NCI-H345 (cell line): ENCODE measurements at regions not wholly inside any gene's neighbourhood (a gene's known extent, or its start where the extent isn't known, plus 50 kb on each side); places are given as distances from the start of the nearest gene placed in this dataset.

Experiments
- DNase-seq: peaks from one replicate; lab custom pipeline; 2025; lab: John Stamatoyannopoulos, UW

DNA sequence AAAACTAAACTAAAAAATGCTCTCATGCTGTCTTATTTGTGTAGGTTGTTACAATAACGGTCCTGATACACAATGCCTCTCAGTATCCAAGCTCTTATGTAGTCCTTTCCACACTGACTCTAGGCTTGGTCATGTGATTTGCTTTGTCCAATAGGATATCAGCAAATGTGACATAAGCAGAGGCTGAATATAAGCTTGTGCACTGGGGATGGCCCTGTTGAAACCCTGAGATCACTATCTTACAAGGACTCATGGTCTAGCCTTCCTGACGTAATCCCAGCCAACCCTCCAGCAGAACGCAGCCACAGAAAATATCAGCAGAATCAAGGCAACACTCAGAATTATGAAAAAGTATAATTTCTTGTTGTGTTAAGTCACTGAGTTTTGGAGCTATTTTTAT, 145.1 kb upstream of the CCN2 start:
- no peak for DNase-seq

DNA sequence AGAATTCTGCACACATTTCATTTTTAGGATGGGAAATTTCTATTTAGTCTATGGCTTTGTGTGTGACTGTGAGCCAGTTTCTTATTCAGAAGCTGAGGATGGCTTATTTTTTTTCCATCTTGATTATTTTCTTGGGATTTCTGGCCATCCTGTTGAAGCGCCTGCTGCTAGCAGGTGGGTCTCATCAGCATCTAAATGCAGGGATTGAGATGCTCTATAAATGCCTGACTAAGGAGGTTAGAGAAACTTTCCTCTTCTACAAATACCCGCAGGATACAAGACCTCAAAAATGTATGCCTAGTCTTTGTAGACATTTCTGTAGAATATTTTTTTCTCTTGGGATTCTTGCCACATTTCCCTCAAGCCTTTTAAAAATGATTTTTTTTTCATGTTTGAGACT, 138.0 kb upstream of the CCN2 start:
- DNase-seq: no peak

DNA sequence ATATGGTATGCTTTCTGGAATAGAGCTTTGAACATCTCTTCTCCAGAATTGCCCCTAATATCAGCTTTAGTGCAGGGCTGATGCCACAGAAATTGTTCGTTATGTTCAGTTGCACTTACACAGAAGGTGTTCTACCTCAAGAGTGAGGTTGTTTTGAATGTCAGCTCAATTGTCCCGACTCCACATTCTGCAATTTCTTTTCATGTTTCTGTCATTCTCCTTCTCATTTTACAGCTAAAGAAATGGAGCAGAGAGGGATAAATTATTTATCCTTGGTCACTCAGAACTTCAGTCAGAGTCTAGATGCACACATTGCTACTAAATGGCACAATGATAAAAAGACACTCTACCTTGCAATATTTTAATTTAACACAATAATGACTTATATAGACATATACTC, 137.0 kb upstream of the CCN2 start:
- DNase-seq: no peak

DNA sequence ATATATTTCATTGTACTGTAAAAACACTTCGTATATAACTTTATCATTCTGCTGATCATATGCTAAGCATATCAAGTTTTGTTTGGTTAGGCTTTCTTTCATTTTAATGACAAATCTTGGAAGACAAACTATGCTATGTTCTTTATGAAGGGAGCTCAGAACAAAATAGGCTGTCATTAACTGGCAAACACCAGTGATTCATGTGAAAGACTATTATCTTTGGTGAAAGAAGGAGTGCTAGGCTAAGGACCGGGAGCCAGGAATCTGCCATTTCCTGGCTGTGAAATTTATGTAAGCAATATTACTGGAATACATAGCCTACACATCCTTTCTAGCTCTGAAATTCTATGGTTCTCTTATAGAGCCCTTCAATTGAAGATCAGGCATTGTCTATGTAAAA, 136.2 kb upstream of the CCN2 start:
- DNase-seq: no peak

DNA sequence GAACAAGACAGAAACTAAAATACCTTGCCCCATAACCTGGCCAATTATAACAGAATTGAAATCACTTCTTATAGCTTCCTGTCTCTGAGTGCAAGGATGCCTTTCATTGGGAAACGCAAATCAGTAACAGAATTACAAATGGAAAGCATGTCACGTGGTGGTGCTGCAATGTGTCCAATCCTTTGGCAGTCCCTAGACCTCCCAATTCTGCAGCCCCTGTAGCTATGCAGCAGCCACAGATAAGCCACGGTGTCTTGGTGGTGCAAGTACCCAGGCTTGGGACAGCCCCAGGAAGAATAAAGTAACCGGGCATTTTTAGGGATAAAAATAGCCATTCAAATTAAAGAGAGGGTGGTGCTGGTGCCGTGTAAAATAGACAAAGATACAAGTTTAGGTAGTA, 134.6 kb upstream of the CCN2 start:
- no peak for DNase-seq

DNA sequence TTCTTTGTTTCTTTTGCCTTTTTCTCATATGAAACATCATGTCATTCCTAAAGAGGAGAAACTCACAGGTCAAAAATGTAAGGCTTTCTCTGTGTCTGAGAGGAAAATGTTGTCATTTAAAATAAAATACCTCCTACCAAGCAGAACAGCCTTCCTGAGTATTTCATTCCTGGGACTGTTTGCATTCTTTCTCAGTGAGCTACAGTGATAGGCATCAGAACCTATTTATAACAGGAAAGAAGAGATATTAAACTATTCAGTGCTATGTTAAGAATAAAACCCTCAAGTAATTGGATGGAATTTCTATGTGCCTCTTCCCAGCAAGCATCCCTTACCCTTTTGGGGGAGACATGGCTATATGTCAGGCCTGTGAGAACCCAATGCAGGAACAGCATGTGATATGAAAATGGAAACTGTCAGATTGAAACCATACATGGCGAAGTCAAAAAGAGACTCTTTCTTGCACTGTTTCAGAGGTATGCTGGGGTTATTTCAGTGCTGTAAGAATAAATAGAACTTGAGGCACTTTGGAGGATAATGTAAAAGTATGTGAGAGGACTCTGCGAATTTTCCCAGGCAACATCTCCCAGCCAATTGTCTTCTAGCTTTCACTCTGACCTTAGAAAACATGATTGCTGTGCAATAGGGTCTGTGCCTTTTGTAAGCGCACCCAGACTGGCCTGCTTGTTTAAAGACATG, 133.8 kb upstream of the CCN2 start:
- no peak for DNase-seq

DNA sequence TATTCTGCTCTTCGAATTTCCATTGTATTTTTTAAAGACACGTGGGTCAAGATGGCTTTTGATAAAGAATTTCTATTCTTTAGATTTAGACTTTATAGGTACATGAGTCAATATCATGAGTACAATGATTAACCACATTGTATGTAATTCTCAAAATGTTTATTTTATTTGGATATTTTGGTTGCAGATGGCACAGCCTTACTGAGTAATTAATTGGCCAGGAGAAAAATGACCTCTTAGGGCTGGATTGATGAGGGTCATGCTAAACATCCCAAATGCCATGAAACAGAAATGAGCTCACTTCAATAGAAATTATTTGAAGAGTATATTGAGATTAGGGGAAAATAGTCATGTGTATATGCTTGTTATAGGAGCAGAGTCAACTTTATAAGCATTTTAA, 131.2 kb upstream of the CCN2 start:
- no peak for DNase-seq

DNA sequence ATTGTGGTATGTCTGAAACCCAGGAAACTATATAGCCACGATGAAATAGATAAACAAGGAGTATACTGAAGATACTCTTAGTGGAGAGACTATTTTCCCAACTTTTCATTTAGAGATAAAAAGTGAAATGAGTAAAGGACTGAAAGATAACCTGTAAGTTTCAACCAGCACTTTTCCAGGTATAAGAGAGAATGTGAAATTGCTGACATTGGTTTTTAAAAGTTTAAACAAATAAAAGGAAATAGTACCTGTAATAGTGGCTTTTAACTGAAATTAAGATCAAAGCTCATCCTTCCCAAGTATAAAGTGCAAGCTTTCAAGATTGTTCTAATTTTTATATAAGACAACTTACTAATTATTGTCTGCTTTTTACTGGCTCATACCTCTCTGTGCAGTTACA, 130.2 kb upstream of the CCN2 start:
- no peak for DNase-seq

DNA sequence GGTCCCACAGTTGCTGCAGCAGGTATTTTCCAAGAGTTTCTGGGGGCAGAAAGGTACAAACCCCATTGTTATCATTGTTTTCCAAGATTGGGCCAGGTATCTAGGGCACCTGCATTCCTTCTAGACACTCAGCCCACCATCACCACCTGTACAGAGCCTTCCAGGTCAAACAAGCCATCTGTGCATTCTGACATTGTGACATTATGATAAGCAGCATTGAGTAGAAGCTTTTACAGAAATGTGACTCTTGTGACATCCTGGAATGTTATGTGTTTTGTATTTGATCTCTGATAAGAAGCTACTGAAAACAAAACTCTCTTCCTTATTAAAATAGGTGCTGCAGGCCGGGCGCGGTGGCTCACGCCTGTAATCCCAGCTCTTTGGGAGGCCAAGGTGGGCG, 128.1 kb upstream of the CCN2 start:
- no peak for DNase-seq

DNA sequence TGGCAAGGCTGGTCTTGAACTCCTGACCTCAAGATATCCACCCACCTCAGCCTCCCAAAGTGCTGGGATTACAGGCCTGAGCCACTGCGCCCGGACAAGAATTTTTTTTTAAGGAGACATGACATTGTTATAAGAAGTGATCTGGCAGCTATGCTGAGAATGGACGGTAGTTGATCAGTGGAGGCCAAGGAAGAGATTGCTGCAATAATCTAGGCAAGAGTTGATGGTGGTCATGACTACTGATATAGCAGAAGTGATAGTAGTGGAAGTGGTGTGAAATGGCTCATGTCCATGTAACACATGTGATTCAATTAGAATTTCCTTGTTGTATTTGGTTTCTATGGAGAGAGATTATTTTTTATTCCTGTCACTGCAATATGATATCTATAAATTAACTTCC, 125.3 kb upstream of the CCN2 start:
- DNase-seq: no peak

DNA sequence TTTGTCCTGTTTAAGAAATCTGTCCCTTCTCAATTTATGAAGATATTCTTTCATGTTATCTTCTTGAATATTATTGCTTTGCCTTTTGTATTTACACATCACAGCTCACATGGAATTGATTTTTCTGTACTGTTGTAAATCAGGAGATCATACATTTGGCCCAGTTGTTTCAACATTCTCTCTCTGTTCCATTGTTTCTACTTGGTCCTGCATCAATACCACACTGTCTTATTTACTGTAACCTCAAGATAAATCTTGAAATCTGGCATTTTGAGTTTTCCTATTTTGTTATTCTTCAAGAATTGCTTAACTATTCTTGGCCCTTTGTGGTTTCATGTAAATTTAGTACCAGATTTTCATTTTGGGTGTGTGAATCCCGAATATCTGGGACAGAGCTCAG, 121.7 kb upstream of the CCN2 start:
- DNase-seq: no peak

DNA sequence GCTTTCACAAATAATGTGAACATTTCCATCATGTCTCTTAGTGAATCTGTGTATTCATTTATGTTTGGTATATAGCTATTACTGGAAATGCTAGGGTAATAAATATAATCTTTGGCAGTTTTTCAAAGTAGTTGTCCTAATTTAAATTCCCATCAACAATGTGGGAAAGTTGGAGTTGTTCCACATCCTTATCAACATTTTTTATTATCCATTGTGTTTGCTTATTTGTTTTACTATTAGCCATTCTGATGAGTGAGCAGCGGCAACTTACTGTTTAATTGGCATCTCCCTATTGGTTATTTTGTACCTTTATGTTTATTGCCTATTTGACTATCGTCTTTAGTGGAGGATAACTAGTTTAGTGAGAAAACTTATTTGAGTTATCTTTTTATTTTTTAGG, 121.1 kb upstream of the CCN2 start:
- DNase-seq: no peak

DNA sequence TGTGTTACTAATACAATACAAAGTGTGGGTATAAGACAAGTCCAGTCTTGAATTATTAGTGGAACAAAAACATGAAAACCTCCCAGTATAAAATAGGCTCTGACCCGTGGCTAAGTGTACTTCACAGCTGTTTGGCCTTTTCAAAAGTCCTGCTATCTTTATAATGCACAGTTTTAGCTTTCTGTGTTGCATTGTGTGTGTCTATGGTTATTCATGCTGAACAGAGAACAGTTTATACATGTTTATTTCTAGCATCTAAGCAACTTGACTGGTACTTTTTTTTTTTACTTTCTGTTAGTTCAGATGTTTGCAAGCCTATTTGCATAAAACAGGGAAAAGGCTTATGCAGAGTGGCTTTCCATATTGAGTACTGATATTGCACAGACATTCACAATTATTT, 119.2 kb upstream of the CCN2 start:
- DNase-seq: no peak

DNA sequence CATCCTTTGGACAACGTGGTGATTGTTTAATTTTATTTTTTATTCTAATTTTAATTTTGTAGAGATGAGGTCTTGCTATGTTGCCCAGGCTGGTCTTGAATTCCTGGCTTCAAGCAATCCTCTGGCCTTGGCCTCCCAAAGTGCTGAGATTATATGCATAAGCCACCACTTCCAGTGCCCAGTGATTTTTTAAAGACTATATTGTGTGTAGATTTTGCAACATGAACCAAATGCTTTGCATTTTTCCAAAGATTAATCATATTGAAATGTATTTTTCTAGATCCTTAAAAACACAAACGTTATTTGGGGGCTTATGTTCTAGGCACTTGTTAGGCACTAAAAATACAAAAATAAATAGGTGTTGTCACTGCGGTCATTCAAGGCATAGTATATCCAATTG, 117.6 kb upstream of the CCN2 start:
- no peak for DNase-seq

DNA sequence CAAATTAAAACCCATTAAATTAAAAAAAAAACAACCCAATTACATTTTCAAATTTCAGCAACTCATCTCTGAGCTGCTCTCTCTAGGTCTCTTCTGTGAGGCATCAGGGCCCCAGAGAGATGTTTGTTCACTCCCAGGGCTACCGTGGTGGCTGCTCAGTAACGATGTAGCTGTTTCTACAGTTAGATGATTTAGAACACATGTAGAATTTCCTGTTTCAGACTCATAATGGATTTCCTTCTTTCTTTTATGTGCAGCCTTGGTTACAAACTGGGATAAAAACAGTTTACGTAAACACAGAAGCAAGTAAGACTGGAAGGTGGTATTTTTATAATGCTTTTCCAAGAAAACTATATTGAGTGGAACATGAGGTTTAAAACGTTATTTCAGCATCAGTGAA, 116.1 kb upstream of the CCN2 start:
- no peak for DNase-seq

DNA sequence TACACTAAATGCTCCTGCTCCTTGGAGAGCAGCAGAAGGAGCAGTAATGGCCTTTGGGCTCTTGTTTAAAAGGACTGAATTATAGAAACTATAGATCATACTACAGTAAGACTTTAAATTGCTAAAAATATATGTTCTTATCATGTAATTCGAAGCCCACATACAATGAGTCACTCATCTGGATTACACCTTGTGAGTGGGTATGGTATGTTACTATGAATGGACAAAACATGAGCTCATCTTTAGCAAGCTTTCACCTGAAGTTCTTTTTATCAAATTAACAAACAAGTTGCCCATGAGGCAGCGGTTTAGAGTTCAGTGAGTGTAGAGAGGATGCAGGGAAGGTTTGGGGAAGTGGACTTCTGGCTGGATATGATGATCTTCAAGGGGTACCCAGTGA, 114.4 kb upstream of the CCN2 start:
- DNase-seq: no peak

DNA sequence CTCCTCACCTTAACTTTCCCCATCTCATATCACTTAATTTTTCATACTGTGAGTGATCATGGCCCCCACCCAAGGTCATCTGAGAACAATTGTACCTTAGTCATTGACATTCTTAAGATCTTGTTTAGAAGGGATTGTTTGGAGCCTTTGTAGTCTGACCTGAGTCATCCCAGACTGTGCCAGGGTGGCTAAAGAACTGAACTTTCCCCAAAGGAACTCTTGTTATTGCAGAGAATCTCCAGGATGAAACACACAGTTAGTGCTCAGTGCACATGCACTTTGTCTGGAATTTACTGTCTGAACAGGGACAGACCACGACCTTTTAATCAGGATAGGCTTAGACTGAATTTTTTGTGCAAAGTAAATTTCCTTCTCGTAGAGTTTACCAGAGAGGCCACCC, 112.6 kb upstream of the CCN2 start:
- DNase-seq: no peak

DNA sequence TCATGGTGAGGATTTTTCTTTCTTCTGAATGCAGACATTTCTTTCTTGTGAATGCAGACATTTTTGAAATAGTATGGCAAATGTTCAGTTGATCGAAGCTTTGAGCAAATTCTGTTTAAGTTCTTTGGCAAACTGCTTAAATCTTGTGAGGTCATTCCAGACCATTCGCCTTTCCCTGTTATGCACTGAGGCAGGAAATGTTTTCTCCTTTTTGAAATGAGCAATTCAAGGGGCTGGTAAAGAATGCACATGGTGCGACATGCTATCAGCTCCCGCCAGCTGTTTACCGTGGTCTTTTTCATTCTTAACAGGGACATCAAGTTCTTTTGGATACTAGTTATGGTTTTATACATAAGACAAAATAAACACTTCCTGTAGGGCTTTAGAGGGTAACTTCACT, 112.0 kb upstream of the CCN2 start:
- no peak for DNase-seq

DNA sequence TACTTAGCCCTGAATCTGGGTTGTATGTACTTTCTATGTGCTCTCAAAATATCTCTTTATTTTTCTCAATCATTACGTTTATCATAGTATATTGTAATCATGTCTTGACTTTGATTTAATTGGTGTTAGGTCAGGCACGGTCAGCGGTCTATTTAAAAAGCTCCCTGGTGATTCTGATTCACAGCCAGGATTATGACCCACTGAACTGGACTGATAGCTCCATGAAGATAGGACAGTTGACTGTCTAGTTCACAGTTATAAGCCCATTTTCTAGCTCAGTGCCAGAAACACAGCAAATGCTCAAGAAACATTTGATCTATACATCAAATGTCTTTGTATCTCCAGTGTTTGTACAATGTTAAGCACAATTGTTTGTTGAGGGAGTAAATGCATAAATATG, 111.5 kb upstream of the CCN2 start:
- DNase-seq: no peak

DNA sequence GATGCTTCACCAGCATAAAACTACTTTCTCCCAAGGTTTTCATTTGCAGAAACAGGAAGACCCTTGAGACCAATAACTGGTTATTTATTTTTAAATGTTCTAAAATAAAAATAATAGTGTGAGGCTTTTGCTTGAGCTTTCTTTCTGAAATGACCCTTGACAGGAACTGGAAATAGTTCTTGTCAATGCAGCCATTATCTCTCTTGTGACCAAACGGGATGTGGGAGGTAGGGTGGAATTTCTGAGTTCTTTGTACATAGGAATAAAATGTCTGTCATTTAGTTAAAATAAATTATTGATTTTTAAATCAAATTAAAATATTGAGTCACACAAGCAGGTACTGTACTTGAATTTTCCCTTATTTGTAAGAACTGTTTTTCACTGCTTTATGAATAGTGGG, 110.2 kb upstream of the CCN2 start:
- no peak for DNase-seq

DNA sequence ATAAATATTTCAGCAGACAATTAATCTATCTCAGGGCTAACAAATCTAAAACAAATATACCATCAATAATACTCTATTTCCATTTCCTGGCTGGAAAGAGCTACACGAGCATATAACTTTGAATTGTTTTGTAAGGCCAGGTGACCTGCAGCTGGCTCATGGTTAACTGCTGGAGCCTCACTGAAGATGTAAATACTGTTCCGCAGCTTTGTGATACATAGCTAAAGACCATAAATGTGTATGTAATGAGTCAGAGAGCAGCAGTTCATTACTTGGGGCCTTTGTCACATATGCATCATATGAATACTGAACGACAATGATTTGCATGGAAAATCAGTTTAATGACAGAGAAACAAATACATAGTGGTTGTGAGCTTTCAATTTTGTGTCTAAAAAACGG, 109.4 kb upstream of the CCN2 start:
- no peak for DNase-seq

DNA sequence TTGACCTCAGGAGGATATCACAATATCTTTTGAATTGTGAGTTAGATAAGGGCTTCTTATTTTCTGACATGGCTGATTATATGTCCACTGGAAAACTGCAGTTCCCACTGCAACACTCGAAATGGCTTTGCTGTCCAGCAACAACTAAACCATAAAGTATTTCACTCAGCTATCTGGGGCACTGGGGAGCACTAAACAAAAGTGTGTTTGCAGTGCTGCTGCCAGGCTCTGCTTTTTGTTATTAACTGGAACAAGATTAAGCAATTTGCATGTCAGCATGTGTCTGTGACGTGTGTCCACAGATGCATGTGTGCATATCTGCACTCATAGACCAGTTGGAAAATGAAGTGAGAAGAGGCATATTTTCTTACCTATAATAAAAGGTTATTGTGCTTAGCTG, 107.8 kb upstream of the CCN2 start:
- DNase-seq: no peak

DNA sequence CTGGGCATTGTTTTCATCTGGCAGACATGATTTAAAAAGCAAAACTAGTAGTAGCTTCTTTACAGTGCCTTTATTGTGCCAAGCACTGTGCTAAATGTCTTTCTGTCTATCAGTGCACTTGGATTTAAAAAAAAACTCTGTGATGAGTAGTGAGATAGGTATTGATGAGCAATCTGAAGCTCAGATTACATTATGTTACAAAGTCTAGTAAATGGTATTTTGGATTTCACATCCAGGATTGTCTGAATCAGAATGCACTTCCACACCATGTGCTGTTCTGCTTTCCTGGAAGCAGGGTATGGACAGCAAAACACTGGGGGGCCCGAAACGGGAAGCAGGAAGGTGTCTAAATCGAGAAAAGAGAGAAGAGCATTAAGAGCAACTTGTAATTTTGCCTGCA, 103.4 kb upstream of the CCN2 start:
- no peak for DNase-seq

DNA sequence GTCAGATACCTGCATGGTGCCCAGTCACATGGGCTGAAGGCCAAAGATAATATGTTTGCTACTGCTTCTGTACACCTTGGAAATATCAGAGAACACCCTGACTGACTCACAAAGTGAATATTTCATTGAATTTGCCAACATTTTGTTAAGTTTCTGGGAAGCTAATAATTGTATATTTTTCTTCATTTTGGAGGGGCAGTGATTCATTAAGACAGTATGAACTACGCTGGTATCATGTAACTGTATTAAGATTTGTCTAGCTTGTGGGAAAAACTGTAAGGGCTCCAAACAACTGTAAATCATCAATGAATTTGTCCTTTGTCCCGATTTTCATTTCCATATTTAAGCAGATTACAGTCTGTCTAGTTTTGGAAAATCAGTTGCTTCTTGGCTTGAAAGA, 102.3 kb upstream of the CCN2 start:
- no peak for DNase-seq

DNA sequence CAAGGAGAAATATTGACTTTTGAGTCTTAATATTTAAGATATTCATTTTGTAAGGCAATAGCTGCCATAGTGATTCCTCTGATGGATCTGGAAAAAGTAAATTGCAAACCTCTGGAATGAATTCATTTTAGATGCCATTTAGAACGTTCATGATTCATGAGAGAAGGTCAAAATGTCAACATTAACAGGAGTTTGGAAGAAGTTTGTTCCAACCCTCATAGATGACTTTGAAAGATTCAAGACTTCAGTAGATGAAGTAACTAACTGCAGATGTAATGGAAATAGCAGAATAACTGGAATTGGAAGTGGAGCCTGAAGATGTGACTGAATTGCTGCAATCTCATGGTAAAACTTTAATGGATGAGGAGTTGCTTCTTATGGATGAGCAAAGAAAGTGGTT, 100.9 kb upstream of the CCN2 start:
- DNase-seq: no peak
